NCI-H2107 treated with DMSO at 0.1 percent for 48 hours (cell line): ENCODE measurements at regions not wholly inside any gene's neighbourhood (a gene's known extent, or its start where the extent isn't known, plus 50 kb on each side); places are given as distances from the start of the nearest gene placed in this dataset.

Experiments used
- DNase-seq: peaks from one replicate; lab custom pipeline; 2025; ENCODE audit not compliant: unreplicated experiment; lab: John Stamatoyannopoulos, UW

GRCh38 chr11:105553025-105553424, 56.8 kb upstream of the GRIA4 start:
- no peak for DNase-seq

- DNase-seq, result no peak
Observed at GRCh38 chr11:105548359-105548758, 61.5 kb upstream of the GRIA4 start.

DNA sequence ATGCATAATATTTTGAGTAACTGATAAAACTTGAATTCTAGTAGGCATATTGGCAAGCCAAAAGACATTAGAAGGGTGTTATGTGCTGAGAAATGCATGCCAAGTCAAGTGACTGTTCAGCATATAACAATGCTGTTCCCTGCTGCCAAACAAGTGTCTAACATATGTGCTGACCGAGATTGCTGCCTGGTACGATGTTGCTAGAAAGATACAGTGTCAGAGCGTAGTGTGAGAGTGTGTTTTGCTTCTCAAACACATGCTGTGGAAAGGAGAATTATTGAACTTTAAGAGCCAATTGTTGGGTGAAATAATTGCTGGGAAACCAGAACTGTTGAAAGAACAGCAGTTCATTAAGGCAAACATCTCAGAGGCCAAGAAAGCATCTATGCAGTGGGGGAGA, 71.3 kb upstream of the GRIA4 start:
- no peak for DNase-seq

DNA sequence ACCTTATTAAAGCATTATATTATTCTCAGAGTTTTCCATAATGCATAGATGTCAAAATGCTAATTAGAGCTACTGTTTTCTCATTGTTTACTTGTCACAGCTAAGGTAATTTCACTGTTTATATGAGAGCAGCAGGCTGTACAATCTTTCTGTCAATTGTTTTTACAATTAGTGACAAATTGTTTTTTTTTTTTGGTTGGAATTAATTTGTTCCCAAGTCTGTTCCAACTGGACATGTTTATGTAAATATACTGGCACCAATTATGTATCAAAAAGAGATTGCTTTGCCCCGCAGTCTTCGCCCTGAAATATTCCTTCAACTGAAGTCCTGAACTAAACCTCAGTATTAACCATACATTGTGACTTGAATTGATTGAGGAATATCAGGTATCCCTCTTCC, 72.3 kb upstream of the GRIA4 start:
- DNase-seq, result no peak

GRCh38 chr11:105524286-105524685, 85.6 kb upstream of the GRIA4 start:
- DNase-seq, result no peak

GRCh38 chr11:105520706-105521345, 89.0 kb upstream of the GRIA4 start:
- no peak for DNase-seq

- no peak for DNase-seq
Observed at GRCh38 chr11:105507496-105508254, 102.2 kb upstream of the GRIA4 start.

GRCh38 chr11:105492010-105492409, 117.9 kb upstream of the GRIA4 start:
- no peak for DNase-seq

- no peak for DNase-seq
Observed at GRCh38 chr11:105491394-105491793, 118.5 kb upstream of the GRIA4 start.

DNA sequence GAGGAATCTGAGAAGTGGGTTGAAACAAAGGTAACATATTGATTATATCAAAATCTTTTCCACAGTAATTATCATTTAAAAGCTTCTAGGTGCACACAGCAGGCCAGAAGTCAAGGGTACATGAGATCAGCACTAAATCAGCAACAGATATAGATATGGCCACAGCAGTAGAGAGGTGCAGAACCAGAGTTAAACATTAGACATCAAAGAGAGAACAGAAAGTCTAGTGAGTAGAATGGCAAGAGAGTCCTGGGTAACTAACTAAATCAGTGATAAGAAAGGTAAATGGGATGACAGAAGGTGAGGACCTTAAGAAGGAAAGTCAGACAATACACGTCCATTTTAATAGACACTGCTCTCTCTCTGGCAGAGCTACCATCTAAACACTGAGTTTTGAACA, 119.5 kb upstream of the GRIA4 start:
- DNase-seq, result no peak

- no peak for DNase-seq
Observed at GRCh38 chr11:105489446-105489845, 120.4 kb upstream of the GRIA4 start.

DNA sequence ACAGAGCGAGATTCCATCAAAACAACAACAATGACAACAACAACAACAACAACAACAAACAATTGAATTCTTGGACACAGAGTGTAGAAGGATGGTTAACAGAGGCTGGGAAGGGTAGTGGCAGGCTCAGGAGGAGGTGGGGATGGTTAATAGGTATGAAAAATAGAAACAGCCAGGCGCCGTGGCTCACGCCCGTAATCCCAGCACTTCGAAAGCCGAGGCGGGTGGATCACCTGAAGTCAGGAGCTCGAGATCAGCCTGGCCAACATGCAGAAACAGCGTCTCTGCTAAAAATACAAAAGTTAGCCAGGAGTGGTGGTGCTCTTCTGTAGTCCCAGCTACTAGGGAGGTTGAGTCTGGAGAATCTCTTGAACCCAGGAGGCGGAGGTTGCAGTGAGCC, 122.9 kb upstream of the GRIA4 start:
- DNase-seq, result no peak

DNA sequence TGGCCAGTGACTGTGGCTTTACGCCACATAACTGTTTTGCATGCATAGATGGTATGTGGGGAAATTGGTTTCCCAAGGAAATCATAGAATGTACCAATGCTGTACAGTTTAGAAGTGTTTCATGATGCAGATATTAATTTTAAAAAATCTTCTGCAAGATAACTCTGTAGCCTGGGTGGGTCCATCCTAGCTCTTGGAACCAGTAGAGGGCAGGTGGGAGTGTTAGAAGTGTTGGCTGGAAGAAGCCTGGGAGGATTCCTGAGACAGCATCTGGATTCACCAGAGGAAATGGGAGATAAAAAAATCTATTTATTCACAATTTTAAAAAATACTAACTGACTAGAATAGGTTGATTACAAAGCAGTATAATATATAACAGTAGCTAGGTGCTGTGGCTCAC, 139.9 kb upstream of the GRIA4 start:
- no peak for DNase-seq

DNA sequence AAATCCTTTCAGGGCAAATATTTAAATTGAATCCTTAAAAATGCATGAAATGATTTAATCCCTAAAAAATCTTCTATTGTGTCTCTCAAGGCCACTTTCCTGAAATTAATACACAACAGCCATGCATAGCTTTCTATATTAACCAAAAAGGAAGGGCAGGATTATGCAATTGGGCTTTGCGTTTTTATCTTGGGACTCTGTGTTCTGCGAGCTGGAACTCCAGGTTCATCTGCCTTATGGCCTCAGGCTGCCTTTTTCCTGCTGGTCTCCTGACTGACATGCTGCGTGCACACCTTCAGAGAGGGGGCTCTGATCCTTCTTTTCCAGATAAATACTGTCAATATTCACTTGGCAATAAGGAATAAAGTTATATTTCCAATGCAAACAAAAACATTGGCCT, 141.7 kb upstream of the GRIA4 start:
- no peak for DNase-seq

GRCh38 chr11:105466582-105467228, 143.2 kb upstream of the GRIA4 start:
- DNase-seq, result no peak

DNA sequence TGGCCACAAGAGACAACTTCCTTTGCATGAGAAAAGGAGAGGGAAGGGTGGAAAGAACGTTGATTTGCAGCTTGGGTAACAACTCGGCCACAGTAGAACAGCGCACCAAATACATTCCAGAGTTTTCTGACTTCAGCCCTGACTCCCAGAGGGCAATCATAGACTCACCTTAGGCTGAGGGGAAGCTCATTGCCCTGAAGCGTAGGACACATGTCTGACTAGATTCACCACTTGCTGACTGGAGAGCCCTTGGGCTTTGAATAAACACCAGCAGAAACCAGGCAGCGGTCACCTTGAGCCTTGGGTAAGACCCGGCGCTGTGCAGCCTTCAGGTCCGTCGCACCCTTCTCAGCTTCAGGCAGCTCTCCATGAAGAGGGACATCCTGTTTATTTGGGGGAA, 151.8 kb upstream of the GRIA4 start:
- DNase-seq, result no peak

GRCh38 chr11:105456950-105457349, 152.9 kb upstream of the GRIA4 start:
- no peak for DNase-seq

- DNase-seq, result no peak
Observed at GRCh38 chr11:105449100-105449734, 160.7 kb upstream of the GRIA4 start.

GRCh38 chr11:105448703-105449079, 161.2 kb upstream of the GRIA4 start:
- DNase-seq, result no peak

DNA sequence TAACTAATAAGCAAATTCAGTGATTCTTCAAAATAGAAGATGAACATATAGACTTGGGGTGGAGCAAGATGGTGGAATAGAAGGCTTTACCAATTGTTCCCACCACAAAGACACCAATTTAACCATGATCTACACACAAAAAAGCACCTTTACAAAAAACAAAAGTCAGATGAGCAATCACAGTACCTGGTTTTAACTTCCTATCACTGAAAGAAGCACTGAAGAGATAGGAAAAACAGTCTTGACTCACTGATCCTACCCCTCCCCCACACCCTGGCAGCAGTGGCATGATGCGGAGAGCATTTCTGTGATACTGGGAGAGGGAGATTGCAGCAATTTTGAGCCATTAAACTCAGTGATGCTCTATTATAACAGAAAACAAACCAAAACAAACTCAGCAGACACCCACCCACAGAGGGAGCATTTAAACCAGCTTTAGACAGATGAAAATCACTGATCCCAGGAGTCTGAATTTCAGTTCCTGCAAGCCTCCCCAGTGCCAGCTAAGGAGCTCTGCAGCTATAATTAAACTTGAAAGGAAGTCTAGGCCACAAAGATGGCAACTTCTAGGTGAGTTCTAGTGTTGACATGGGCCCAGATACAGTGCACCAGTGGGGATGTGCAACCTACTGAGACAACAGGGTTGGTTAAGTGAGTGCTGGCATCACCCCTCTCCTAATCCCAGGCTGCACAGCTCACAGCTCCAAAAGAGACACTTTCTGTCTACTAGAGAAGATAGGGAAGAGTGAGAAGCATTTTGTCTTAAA, 161.8 kb upstream of the GRIA4 start:
- no peak for DNase-seq

GRCh38 chr11:105443623-105444022, 166.2 kb upstream of the GRIA4 start:
- no peak for DNase-seq
